H1 (cell line): ENCODE measurements at regions not wholly inside any gene's neighbourhood (a gene's known extent, or its start where the extent isn't known, plus 50 kb on each side); places are given as distances from the start of the nearest gene placed in this dataset.

Source experiments
- CTCF ChIA-PET: fragments of 300-600 bp; sonication (Branson Sonifier 250); formaldehyde crosslinking; loops from one replicate; lab custom pipeline; 2021; ENCODE audit not compliant: partially characterized antibody; lab: Charles Lee
- POLR2A ChIA-PET: fragments of 300-600 bp; sonication (Branson Sonifier 250); formaldehyde crosslinking; loops from one replicate; lab custom pipeline; 2021; ENCODE audit warnings: inconsistent platforms; ENCODE audit not compliant: partially characterized antibody; lab: Charles Lee
- DNase-seq, 2 experiments: peaks; one replicate each; pipeline versions ENCODE4 v3.0.0 to v3.0.0-alpha.2; 2010 to 2022; ENCODE audit warnings: low spot score in 2 of 2, low read depth in 1 of 2, mixed read lengths in 1 of 2
- FAIRE-seq: peaks from 2 replicates; lab custom pipeline; 2011; peaks lifted over from hg19 to GRCh38; lab: Jason Lieb, UNC
- H2AFZ ChIP-seq: 2 replicates; pipeline ENCODE4 v1.8.1; 2012; ENCODE audit warnings: low read length, inconsistent platforms
- H2AK5ac ChIP-seq: 2 replicates; pipeline ENCODE4 v1.6.1; 2013; ENCODE audit warnings: low read depth, low read length
- H2BK120ac ChIP-seq: replicated peaks from 2 replicates; pipeline ENCODE3; 2013; ENCODE audit warnings: low read depth, low read length, inconsistent platforms
- H2BK12ac ChIP-seq: 2 replicates; pipeline ENCODE4 v1.6.1; 2013; ENCODE audit warnings: low read depth, low read length
- H2BK15ac ChIP-seq: 2 replicates; pipeline ENCODE4 v1.6.1; 2013; ENCODE audit warnings: low read length
- H2BK20ac ChIP-seq: 2 replicates; pipeline ENCODE4 v1.6.1; 2013; ENCODE audit warnings: low read length
- H2BK5ac ChIP-seq: 2 replicates; pipeline ENCODE4 v1.6.1; 2013; ENCODE audit warnings: low read depth, low read length
- H3K14ac ChIP-seq: 2 replicates; pipeline ENCODE4 v1.6.1; 2013; ENCODE audit warnings: inconsistent platforms; ENCODE audit not compliant: insufficient read length
- H3K18ac ChIP-seq: 2 replicates; pipeline ENCODE4 v1.6.1; 2013; ENCODE audit warnings: low read length; ENCODE audit errors: extremely low read depth
- H3K23ac ChIP-seq: 2 replicates; pipeline ENCODE4 v1.6.1; 2013; ENCODE audit warnings: inconsistent platforms; ENCODE audit not compliant: insufficient read length
- H3K23me2 ChIP-seq: 2 replicates; pipeline ENCODE4 v1.6.1; 2013; ENCODE audit warnings: low read depth, low read length
- H3K27ac ChIP-seq: 2 replicates; pipeline ENCODE4 v1.6.1; 2011; ENCODE audit warnings: low read depth, low read length, inconsistent platforms
- H3K27me3 ChIP-seq, 4 experiments: replicated peaks in 1 of 4; 1 replicate in 1 of 4; 2 replicates in 3 of 4; pipeline versions ENCODE4 v1.6.1 to v1.8.1; 2011 to 2013; ENCODE audit warnings: low read length in 3 of 4, mild to moderate bottlenecking in 3 of 4, inconsistent platforms in 2 of 4, mixed read lengths in 2 of 4, moderate library complexity in 1 of 4; ENCODE audit not compliant: control insufficient read depth in 3 of 4, insufficient read depth in 3 of 4; ENCODE audit errors: extremely low read depth in 1 of 4
- H3K36me3 ChIP-seq, 4 experiments: 2 replicates each; pipeline versions ENCODE4 v1.6.1 to v1.8.1; 2011 to 2013; ENCODE audit warnings: mild to moderate bottlenecking in 4 of 4, low read length in 3 of 4, moderate library complexity in 2 of 4, control low read depth in 1 of 4, inconsistent platforms in 1 of 4; ENCODE audit not compliant: insufficient read depth in 4 of 4, control insufficient read depth in 2 of 4
- H3K4ac ChIP-seq: replicated peaks from 2 replicates; pipeline ENCODE3; 2013; ENCODE audit warnings: low read length, low read depth, mixed read lengths, inconsistent platforms; ENCODE audit not compliant: insufficient read length
- H3K4me1 ChIP-seq, 4 experiments: replicated peaks in 1 of 4; 1 replicate in 1 of 4; 2 replicates in 3 of 4; pipeline versions ENCODE4 v1.6.1 to v1.8.1; 2011 to 2013; ENCODE audit warnings: low read length in 3 of 4, inconsistent platforms in 2 of 4, mixed read lengths in 1 of 4; ENCODE audit not compliant: insufficient read depth in 4 of 4, control insufficient read depth in 3 of 4
- H3K4me2 ChIP-seq, 2 experiments: 2 replicates each; pipeline versions ENCODE4 v1.6.1 to v1.8.1; 2011 to 2013; ENCODE audit warnings: low read depth in 2 of 2, low read length in 2 of 2, control low read depth in 1 of 2, inconsistent platforms in 1 of 2, mild to moderate bottlenecking in 1 of 2; ENCODE audit not compliant: insufficient read depth in 1 of 2
- H3K4me3 ChIP-seq, 4 experiments: fragments of 200-600, 300-600 bp in 1 of 4; sonication (generic), shearing (Covaris generic), sonication (Bioruptor Twin) in 1 of 4; 2 replicates each; pipeline versions ENCODE4 v1.5.1 to v1.8.1; 2011 to 2016; ENCODE audit warnings: low read length in 4 of 4, low read depth in 3 of 4, control low read depth in 2 of 4, inconsistent platforms in 2 of 4, mild to moderate bottlenecking in 2 of 4, mixed read lengths in 1 of 4, moderate library complexity in 1 of 4; ENCODE audit not compliant: insufficient read depth in 2 of 4; ENCODE audit errors: extremely low read depth in 1 of 4
- H3K56ac ChIP-seq: replicated peaks from 2 replicates; pipeline ENCODE3; 2013; ENCODE audit warnings: low read depth, mild to moderate bottlenecking, mixed read lengths, low read length, inconsistent platforms; ENCODE audit not compliant: insufficient read length
- H3K79me1 ChIP-seq: 2 replicates; pipeline ENCODE4 v1.6.1; 2013; ENCODE audit warnings: low read depth, low read length, control low read depth
- H3K79me2 ChIP-seq, 2 experiments: 2 replicates each; pipeline versions ENCODE4 v1.6.1 to v1.8.1; 2012 to 2013; ENCODE audit warnings: low read length in 2 of 2, mild to moderate bottlenecking in 2 of 2, inconsistent platforms in 1 of 2; ENCODE audit not compliant: insufficient read depth in 2 of 2, control insufficient read depth in 1 of 2
- H3K9ac ChIP-seq, 4 experiments: replicated peaks in 1 of 4; 1 replicate in 1 of 4; 2 replicates in 3 of 4; pipeline versions ENCODE4 v1.6.1 to v1.8.1; 2011 to 2013; ENCODE audit warnings: low read depth in 3 of 4, low read length in 3 of 4, control low read depth in 2 of 4, mild to moderate bottlenecking in 2 of 4, moderate library complexity in 2 of 4, inconsistent platforms in 1 of 4; ENCODE audit errors: extremely low read depth in 1 of 4
- H3K9me3 ChIP-seq, 2 experiments: 2 replicates each; pipeline versions ENCODE4 v1.6.1 to v1.8.1; 2012 to 2013; ENCODE audit warnings: mild to moderate bottlenecking in 2 of 2, moderate library complexity in 2 of 2, control low read depth in 1 of 2, inconsistent platforms in 1 of 2, low read depth in 1 of 2, low read length in 1 of 2, mixed read lengths in 1 of 2; ENCODE audit not compliant: insufficient read depth in 2 of 2
- H4K20me1 ChIP-seq, 2 experiments: replicated peaks in 1 of 2; 2 replicates each; pipeline versions ENCODE3 to v1.8.1; 2011 to 2013; ENCODE audit warnings: inconsistent platforms in 2 of 2, low read length in 2 of 2, mild to moderate bottlenecking in 1 of 2; ENCODE audit not compliant: insufficient read depth in 2 of 2, control insufficient read depth in 1 of 2
- H4K5ac ChIP-seq: 2 replicates; pipeline ENCODE4 v1.6.1; 2013; ENCODE audit warnings: low read length, low read depth, mixed read lengths, inconsistent platforms; ENCODE audit not compliant: insufficient read length
- H4K8ac ChIP-seq: 2 replicates; pipeline ENCODE4 v1.8.0; 2013; ENCODE audit warnings: mild to moderate bottlenecking, moderate library complexity, low read length, inconsistent platforms; ENCODE audit not compliant: insufficient read depth; ENCODE audit errors: extremely low read depth
- H4K91ac ChIP-seq: replicated peaks from 2 replicates; pipeline ENCODE3; 2013; ENCODE audit warnings: low read length, mixed read lengths, inconsistent platforms; ENCODE audit not compliant: insufficient read length
- CBX8 ChIP-seq: fragments of 300-800, 300-1000 bp; sonication (generic); IDR thresholded peaks from 2 replicates; pipeline ENCODE4 v1.7.1; 2016; ENCODE audit warnings: low read depth, low read length, borderline replicate concordance
- EGR1 ChIP-seq: IDR thresholded peaks from 2 replicates; pipeline ENCODE4 v1.6.1; 2011; ENCODE audit warnings: low read depth, low read length, borderline replicate concordance
- HDAC6 ChIP-seq: IDR thresholded peaks from one replicate; pipeline ENCODE4 v1.7.1; 2012; ENCODE audit warnings: low read depth, mild to moderate bottlenecking, inconsistent platforms, low read length, moderate library complexity
- MAFK ChIP-seq: IDR thresholded peaks from 2 replicates; pipeline ENCODE4 v1.6.1; 2012; ENCODE audit warnings: low read depth, mild to moderate bottlenecking, improper control_type of control experiment, low read length
- SIRT6 ChIP-seq: IDR thresholded peaks from one replicate; pipeline ENCODE4 v1.7.1; 2012; ENCODE audit warnings: low read length, inconsistent platforms
- TAF7 ChIP-seq: optimal IDR thresholded peaks from 2 replicates; pipeline ENCODE3; 2011; ENCODE audit warnings: low read depth, mild to moderate bottlenecking, inconsistent platforms, low read length, moderate library complexity, borderline replicate concordance
- WGBS, 2 experiments: shearing (Covaris generic) in 1 of 2; methylation state at CpG; one replicate each; pipeline versions ENCODE4 v1.1.6 to v1.1.7; 2013 to 2015; ENCODE audit warnings: low lambda C conversion rate in 2 of 2, mixed read lengths in 2 of 2, inconsistent platforms in 1 of 2, low coverage in 1 of 2, missing lambda C conversion rate in 1 of 2; ENCODE audit not compliant: insufficient replicate concordance in 2 of 2, insufficient coverage in 1 of 2, insufficient read length in 1 of 2; ENCODE audit errors: extremely low coverage in 1 of 2, missing lambda C conversion rate in 1 of 2; 5-methylcytosine and 5-hydroxymethylcytosine counted together

DNA sequence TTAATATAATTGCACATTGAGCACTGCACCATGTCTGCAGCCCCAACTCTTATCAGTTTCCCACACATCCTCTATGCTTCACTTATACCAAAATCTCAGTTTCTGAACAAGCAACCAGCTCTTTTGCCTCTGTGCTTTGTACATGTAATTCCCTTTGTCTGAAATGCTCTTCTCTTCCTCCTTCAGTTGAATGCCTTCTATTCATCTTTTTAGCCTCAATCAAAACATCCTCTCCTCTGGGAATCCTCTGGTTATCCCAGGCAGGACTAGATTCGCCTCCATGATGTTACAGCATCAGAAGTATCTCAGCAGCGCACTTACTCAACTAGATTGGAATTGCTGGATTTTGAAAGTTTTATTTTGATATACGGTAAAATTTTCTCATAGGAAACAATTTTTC lies 143.3 kb downstream of the GAS1 start:
- H3K27ac ChIP-seq, result no peak overlapping the region
- peaks cover 0 to 12% of the 10 kb centered on the region in 2 experiments for H4K20me1 ChIP-seq
- H3K9ac ChIP-seq, result no peak overlapping the region
- FAIRE-seq (no peak), DNase-seq (no peak)
- H2AK5ac ChIP-seq, result no peak overlapping the region
- no peak overlapping the region for H3K23ac ChIP-seq
- peaks cover 0 to 10% (median 7%) of the 10 kb centered on the region in 4 experiments; a peak in 5 of 7 replicates for H3K4me1 ChIP-seq
- WGBS, 2 experiments, result 98% methylated on average over 3 of the region's 3 CpGs; no CpG with 5 or more reads in 1 of the 2 experiments
- no peak overlapping the region for H2BK5ac ChIP-seq
- no peak overlapping the region for H4K8ac ChIP-seq
- no peak overlapping the region for H2BK15ac ChIP-seq
- no peak overlapping the region for H2BK20ac ChIP-seq
- H2BK12ac ChIP-seq, result 0 out of 2 replicates have a peak overlapping the region, but pooled peaks have one; percentile 73
- ChIA-PET CTCF (interaction anchor here (1.2 kb wide), 1 partner anchor 25 kb away, joined by 3 read pairs; no protein-coding TSS in a partner anchor), POLR2A (no interaction called here)
- H3K4me2 ChIP-seq, result no peak overlapping the region
- no peak overlapping the region for H2BK120ac ChIP-seq
- H3K56ac ChIP-seq, result no peak overlapping the region
- no peak overlapping the region for H3K4me3 ChIP-seq
- no peak overlapping the region for H4K5ac ChIP-seq
- peaks cover 6% of the 10 kb centered on the region for H3K23me2 ChIP-seq
- H4K91ac ChIP-seq, result peak overlapping the region; percentile 27
- no peak overlapping the region for H3K4ac ChIP-seq
- no peak overlapping the region for H2AFZ ChIP-seq
- H3K79me1 ChIP-seq, result no peaks in the 10 kb centered on the region
- no peaks in the 10 kb centered on the region; a peak in 2 of 7 replicates for H3K27me3 ChIP-seq
- H3K14ac ChIP-seq, result no peak overlapping the region
- no peaks in the 10 kb centered on the region; a peak in 1 of 4 replicates for H3K79me2 ChIP-seq
- H3K18ac ChIP-seq, result no peak overlapping the region
- H3K36me3 ChIP-seq, result no peaks in the 10 kb centered on the region; a peak in 1 of 8 replicates
- H3K9me3 ChIP-seq, result no peaks in the 10 kb centered on the region; a peak in 1 of 4 replicates
- no peak for TF ChIP-seq CBX8
- no peak for TF ChIP-seq SIRT6
- no peak for TF ChIP-seq EGR1
- no peak for TF ChIP-seq MAFK
- TF ChIP-seq TAF7, result no peak
- TF ChIP-seq HDAC6, result no peak
